Adipocyte (in vitro differentiated cells): ENCODE measurements at regions not wholly inside any gene's neighbourhood (a gene's known extent, or its start where the extent isn't known, plus 50 kb on each side); places are given as distances from the start of the nearest gene placed in this dataset.

Experiments
- DNase-seq: peaks from one replicate; pipeline ENCODE4 v3.0.0-alpha.2; 2015; ENCODE audit warnings: low read depth
- H3K27me3 ChIP-seq: replicated peaks from 2 replicates; pipeline ENCODE4 v1.7.0; 2013; ENCODE audit warnings: mild to moderate bottlenecking, low read length, moderate library complexity; ENCODE audit not compliant: control insufficient read depth, insufficient read depth
- H3K36me3 ChIP-seq: 2 replicates; pipeline ENCODE4 v1.7.0; 2013; ENCODE audit warnings: low read length, mild to moderate bottlenecking, moderate library complexity; ENCODE audit not compliant: control insufficient read depth, insufficient read depth, severe bottlenecking
- H3K4me1 ChIP-seq: 2 replicates; pipeline ENCODE4 v1.7.0; 2013; ENCODE audit warnings: mild to moderate bottlenecking, low read length, moderate library complexity; ENCODE audit not compliant: control insufficient read depth, insufficient read depth
- H3K4me3 ChIP-seq: 2 replicates; pipeline ENCODE4 v1.7.0; 2013; ENCODE audit warnings: mild to moderate bottlenecking, low read length, moderate library complexity
- H3K9ac ChIP-seq: 2 replicates; pipeline ENCODE4 v1.7.0; 2013; ENCODE audit warnings: mild to moderate bottlenecking, low read length, moderate library complexity
- H3K9me3 ChIP-seq: 2 replicates; pipeline ENCODE4 v1.7.0; 2013; ENCODE audit warnings: mild to moderate bottlenecking, low read length, moderate library complexity; ENCODE audit not compliant: control insufficient read depth

GRCh38 chr4:165588534-165589315, 209.9 kb downstream of the CPE start:
- Histone ChIP-seq H3K9ac (no peak overlapping the region), H3K27me3 (no peaks in the 10 kb centered on the region), H3K36me3 (no peaks in the 10 kb centered on the region), H3K9me3 (peaks cover 12% of the 10 kb centered on the region), H3K4me1 (peaks cover 10% of the 10 kb centered on the region), H3K4me3 (no peak overlapping the region)
- no peak for DNase-seq

GRCh38 chr4:165592386-165592785, 213.6 kb downstream of the CPE start:
- H3K4me3 ChIP-seq: no peak overlapping the region
- no peaks in the 10 kb centered on the region for H3K36me3 ChIP-seq
- peaks cover 6% of the 10 kb centered on the region for H3K27me3 ChIP-seq
- H3K4me1 ChIP-seq: peaks cover 10% of the 10 kb centered on the region
- no peak overlapping the region for H3K9ac ChIP-seq
- no peak for DNase-seq
- H3K9me3 ChIP-seq: no peaks in the 10 kb centered on the region

DNA sequence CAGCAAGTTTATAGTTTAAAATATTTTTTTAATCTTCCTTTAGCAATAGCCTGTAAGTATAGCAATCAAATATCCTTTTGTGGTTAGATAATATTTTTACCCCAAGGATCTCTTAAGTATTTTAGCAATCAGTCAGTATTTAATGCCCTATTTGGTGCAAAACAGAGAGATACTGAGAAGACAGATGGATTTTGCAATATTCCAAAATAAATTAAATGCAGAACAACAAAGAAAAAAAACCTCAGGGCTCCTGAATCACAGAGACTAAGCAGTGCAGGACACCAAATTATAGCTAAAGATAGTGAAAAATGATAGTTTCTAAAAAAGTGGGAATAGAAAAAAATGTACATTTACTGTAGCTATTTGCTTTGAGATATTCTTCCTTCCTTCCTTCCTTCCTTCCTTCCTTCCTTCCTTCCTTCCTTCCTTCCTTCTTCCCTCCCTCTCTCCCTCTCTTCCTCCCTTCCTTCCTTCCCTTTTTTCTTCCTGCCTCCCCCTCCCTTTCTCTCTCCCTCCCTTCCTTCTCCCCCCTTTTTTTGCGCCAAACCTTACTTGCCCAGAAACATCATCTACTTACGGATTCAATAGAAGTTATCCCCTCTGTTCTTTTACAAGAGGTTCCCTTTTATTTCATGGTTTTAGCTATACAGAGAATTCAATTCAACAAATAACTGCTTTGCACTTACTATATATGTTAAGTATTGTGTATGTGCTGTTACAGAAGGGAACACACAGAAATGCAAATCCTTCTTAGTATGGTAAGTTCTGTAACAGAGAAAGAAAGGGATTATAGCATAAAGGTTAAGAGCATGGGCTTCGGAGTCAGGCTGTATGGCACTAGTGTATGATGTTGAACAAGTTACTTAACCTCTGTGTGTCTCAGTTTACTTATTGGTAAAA, 219.0 kb downstream of the CPE start:
- peaks cover 6% of the 10 kb centered on the region for H3K27me3 ChIP-seq
- H3K4me3 ChIP-seq: no peak overlapping the region
- no peak overlapping the region for H3K9ac ChIP-seq
- no peaks in the 10 kb centered on the region for H3K9me3 ChIP-seq
- no peaks in the 10 kb centered on the region for H3K36me3 ChIP-seq
- H3K4me1 ChIP-seq: no peaks in the 10 kb centered on the region
- DNase-seq: no peak

DNA sequence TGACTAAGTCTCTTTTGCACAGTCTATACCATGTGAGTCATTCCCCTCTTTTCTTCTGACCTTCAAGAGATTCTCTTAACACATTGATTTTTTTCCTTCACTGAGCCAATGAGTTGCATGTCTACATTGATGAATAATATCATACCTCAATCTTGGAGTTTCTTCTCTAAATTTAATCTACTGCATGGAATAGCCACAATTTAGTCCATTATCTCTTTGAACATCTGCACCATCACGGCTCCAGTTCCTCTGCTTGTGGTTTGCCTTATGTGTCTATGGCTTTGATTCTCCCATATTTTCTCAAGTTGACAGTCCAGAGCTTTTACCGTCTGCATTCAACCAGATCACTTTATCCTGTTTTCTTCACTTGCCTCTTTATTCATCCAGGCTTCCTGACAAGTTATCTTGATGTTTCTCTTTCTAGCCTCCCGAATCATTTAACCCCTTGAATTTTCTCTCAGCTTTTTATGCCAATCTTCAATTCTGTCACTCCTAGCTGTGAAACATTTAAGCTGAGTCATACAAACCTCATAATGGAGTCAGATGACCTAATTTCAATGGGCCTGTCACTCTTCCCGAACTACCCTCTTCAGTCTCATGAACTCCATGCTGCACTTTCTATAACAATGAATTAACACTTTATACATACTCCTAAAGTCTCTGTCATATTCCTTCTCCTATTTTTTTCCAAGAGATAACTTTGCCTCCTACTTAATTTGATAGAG, 222.3 kb downstream of the CPE start:
- Histone ChIP-seq H3K4me3 (no peak overlapping the region), H3K9me3 (no peaks in the 10 kb centered on the region), H3K36me3 (no peaks in the 10 kb centered on the region), H3K27me3 (peaks cover 5% of the 10 kb centered on the region), H3K9ac (no peak overlapping the region), H3K4me1 (peaks cover 3% of the 10 kb centered on the region)
- no peak for DNase-seq

DNA sequence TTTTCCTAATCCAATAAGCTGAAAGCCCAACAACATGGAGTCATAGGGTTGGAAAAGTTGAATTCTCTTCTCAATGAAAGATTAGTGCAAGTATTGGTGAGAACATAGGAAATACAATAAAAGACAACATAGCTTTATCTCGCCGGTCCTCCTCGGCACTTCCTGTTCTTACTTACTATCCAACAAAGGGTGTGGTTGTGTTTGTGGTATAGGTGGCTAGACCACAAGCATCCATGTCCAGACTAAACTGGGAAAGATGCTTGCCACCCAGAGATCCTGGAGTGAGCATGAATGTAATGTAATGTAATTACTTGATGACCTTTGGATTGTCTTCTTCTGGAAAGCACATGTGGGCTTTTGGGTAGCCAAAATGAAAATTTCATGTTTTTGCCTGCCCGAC, 223.8 kb downstream of the CPE start:
- no peak for DNase-seq
- Histone ChIP-seq H3K4me1 (peaks cover 6% of the 10 kb centered on the region), H3K36me3 (no peaks in the 10 kb centered on the region)

DNA sequence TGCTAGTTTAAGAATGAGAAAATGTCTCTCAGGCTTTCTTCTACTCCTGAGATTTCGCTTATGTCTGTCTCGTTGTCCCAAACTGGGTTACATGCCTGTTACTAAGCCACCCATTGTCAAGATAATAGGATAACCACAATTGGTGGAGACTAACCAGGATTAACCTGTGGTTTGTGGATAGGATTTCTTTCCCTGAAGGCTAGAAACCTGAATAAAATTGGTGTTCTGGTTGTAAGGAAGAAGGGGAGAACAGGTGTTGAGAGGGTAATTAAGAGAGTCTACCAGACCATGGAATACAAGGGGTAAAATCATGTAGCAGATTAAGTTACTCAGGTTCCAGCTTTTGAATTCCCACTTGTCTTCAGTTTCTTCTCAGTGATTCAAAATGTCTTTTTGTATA, 225.4 kb downstream of the CPE start:
- Histone ChIP-seq H3K4me3 (no peak overlapping the region), H3K36me3 (no peaks in the 10 kb centered on the region), H3K9ac (no peak overlapping the region), H3K9me3 (no peaks in the 10 kb centered on the region), H3K27me3 (no peaks in the 10 kb centered on the region), H3K4me1 (peaks cover 6% of the 10 kb centered on the region)
- DNase-seq: no peak

More for the DNA sequence above, 223.8 kb downstream of the CPE start:
- H3K9ac ChIP-seq: no peak overlapping the region
- no peaks in the 10 kb centered on the region for H3K9me3 ChIP-seq
- H3K4me3 ChIP-seq: no peak overlapping the region
- no peaks in the 10 kb centered on the region for H3K27me3 ChIP-seq

- Histone ChIP-seq H3K9me3 (no peaks in the 10 kb centered on the region), H3K36me3 (no peaks in the 10 kb centered on the region), H3K27me3 (no peaks in the 10 kb centered on the region), H3K9ac (no peak overlapping the region), H3K4me1 (peaks cover 6% of the 10 kb centered on the region), H3K4me3 (no peak overlapping the region)
- no peak for DNase-seq
Measured at GRCh38 chr4:165605811-165606210, 227.0 kb downstream of the CPE start.

DNA sequence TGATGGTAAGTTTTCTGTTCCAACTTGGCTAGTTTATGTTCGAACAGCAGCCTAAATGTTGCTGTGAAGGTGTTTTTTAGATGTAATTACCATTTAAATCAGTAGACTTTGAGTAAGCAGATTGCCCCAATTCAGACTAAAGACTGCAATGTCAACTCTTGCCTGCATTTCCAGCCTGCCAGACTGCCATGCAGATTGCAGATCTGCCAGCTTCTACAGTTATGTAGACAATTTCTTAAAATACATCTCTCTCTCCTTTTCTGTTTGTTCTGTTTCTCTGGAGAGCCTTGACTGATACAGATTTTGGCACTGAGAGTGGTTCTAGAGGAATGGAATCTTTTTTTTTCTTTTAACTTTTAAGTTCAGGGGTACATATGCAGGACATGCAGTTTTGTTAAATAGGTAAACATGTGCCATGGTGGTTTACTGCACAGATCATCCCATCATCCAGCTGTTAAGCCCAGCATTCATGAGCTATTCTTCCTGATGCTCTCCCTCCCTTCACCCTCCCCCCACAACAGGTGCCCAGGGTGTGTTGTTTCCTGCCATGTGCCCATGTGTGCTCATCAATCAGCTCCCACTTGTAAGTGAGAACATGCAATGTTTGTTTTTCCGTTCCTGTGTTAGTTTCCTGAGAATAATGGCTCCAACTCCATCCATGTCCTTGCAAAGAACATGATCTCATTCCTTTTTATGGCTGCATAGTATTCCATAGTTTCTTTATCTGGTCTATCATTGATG, 227.8 kb downstream of the CPE start:
- no peaks in the 10 kb centered on the region for H3K27me3 ChIP-seq
- peaks cover 13% of the 10 kb centered on the region for H3K4me1 ChIP-seq
- H3K9ac ChIP-seq: no peak overlapping the region
- no peak overlapping the region for H3K4me3 ChIP-seq
- H3K9me3 ChIP-seq: no peaks in the 10 kb centered on the region
- DNase-seq: no peak
- no peaks in the 10 kb centered on the region for H3K36me3 ChIP-seq

GRCh38 chr4:165609653-165610052, 230.8 kb downstream of the CPE start:
- Histone ChIP-seq H3K9ac (no peak overlapping the region), H3K36me3 (no peaks in the 10 kb centered on the region), H3K4me1 (peaks cover 14% of the 10 kb centered on the region), H3K4me3 (no peak overlapping the region), H3K27me3 (no peaks in the 10 kb centered on the region), H3K9me3 (no peaks in the 10 kb centered on the region)
- DNase-seq: no peak

DNA sequence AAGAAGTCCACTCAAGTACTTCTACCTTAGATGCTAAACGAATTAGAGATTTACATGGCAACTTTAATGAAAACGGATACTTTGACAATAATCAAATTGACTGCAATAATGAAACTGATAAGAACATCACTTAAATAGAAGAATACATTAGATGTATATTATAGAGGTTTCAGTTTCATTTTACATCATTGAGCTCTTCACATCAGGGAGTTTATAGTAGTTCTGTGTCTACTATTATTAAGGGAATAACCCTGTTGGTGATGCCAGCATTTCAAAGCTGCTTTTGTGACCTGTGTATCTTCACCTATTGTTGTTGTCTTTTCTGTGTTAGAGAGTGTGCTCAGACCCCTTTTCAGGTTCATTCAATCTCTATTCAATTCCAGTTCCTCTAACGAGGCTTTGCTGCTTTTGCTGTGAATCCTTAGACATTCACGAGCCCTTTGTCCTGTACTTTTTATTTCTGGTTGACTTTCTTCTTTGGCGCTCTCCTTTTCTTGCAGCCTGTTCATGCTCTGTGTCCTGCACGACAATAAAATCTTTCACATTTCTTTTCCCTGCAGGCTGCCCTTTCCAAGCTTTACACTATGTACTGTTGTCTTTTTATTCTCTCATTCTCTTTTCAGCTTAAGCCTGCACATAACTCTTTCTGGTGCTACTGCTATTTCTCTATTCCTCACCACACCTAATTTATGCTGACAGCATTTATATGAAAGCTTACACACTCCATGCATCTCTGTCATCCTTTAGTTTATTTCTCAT, 232.1 kb downstream of the CPE start:
- no peak overlapping the region for H3K9ac ChIP-seq
- DNase-seq: no peak
- no peaks in the 10 kb centered on the region for H3K36me3 ChIP-seq
- no peak overlapping the region for H3K4me3 ChIP-seq
- H3K27me3 ChIP-seq: no peaks in the 10 kb centered on the region
- peaks cover 13% of the 10 kb centered on the region for H3K4me1 ChIP-seq
- H3K9me3 ChIP-seq: no peaks in the 10 kb centered on the region
